ENCODE measurements at regions not wholly inside any gene's neighbourhood (a gene's known extent, or its start where the extent isn't known, plus 50 kb on each side); places are given as distances from the start of the nearest gene placed in this dataset.

- Mint-ChIP-seq H3K36me3 (no peaks in the 10 kb centered on the region), H3K9me3 (no peaks in the 10 kb centered on the region), H3K4me3 (no peak overlapping the region), H3K4me1 (ENCODE audit: low read depth) (no peaks in the 10 kb centered on the region), H3K27me3 (no peaks in the 10 kb centered on the region), H3K27ac (no peak overlapping the region)
- ChIA-PET POLR2A (no interaction called here), CTCF (no interaction called here)
- intact Hi-C loops (cut with micrococcal nuclease) = no loop called here
- DNase-seq = no peak
Measured at GRCh38 chr5:102036927-102037326, 259.2 kb downstream of the SLCO4C1 start.

- intact Hi-C loops (cut with micrococcal nuclease) = no loop called here
Measured at GRCh38 chr5:102031711-102032110, 264.4 kb downstream of the SLCO4C1 start.

GRCh38 chr5:102018690-102019089, 277.4 kb downstream of the SLCO4C1 start:
- intact Hi-C loops (cut with micrococcal nuclease) = no loop called here
- no peaks in the 10 kb centered on the region for H3K36me3 Mint-ChIP-seq
- CTCF ChIA-PET = no interaction called here
- no peak overlapping the region for H3K4me3 Mint-ChIP-seq
- H3K27ac Mint-ChIP-seq = no peak overlapping the region
- no peaks in the 10 kb centered on the region for H3K9me3 Mint-ChIP-seq
- no peaks in the 10 kb centered on the region for H3K4me1 Mint-ChIP-seq (ENCODE audit: low read depth)
- DNase-seq = no peak
- no peaks in the 10 kb centered on the region for H3K27me3 Mint-ChIP-seq
- POLR2A ChIA-PET = no interaction called here

More at GRCh38 chr5:102031711-102032110, 264.4 kb downstream of the SLCO4C1 start:
- ChIA-PET CTCF (no interaction called here), POLR2A (no interaction called here)
- Mint-ChIP-seq H3K4me1 (ENCODE audit: low read depth) (no peaks in the 10 kb centered on the region), H3K36me3 (no peaks in the 10 kb centered on the region), H3K9me3 (no peaks in the 10 kb centered on the region), H3K27ac (no peak overlapping the region), H3K27me3 (no peaks in the 10 kb centered on the region), H3K4me3 (no peak overlapping the region)
- DNase-seq = no peak

- intact Hi-C loops (cut with micrococcal nuclease) = no loop called here
- Mint-ChIP-seq H3K4me3 (no peak overlapping the region), H3K9me3 (no peaks in the 10 kb centered on the region), H3K27ac (no peak overlapping the region), H3K4me1 (ENCODE audit: low read depth) (no peaks in the 10 kb centered on the region), H3K27me3 (no peaks in the 10 kb centered on the region), H3K36me3 (no peaks in the 10 kb centered on the region)
- CTCF ChIA-PET = no interaction called here
- DNase-seq = no peak
- POLR2A ChIA-PET = no interaction called here
Measured at GRCh38 chr5:102018279-102018678, 277.8 kb downstream of the SLCO4C1 start.

DNA sequence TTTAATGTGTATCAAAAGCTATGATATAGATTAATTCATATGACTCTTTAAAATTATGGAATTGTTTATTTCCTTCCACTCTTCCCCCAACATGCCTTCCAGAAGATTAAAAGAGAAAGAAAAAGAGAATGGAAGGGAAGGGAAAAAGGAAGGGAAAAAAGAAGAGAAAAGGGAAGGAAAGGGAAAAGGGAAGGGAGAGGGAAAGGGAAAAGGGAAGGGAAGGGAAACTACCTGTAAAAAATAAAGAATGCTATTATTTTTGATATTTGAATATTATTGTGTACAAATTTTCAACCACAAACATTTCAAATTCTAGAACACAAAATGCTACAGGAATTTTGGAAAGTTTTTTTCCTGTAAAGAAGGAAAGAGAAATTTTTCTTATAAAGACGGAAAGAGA, 281.7 kb downstream of the SLCO4C1 start:
- no peak overlapping the region for H3K4me3 Mint-ChIP-seq
- ChIA-PET CTCF (no interaction called here), POLR2A (no interaction called here)
- no peaks in the 10 kb centered on the region for H3K27me3 Mint-ChIP-seq
- H3K27ac Mint-ChIP-seq = no peak overlapping the region
- no peak for DNase-seq
- no peaks in the 10 kb centered on the region for H3K36me3 Mint-ChIP-seq
- H3K9me3 Mint-ChIP-seq = no peaks in the 10 kb centered on the region
- no peaks in the 10 kb centered on the region for H3K4me1 Mint-ChIP-seq (ENCODE audit: low read depth)
- intact Hi-C loops (cut with micrococcal nuclease) = no loop called here

DNA sequence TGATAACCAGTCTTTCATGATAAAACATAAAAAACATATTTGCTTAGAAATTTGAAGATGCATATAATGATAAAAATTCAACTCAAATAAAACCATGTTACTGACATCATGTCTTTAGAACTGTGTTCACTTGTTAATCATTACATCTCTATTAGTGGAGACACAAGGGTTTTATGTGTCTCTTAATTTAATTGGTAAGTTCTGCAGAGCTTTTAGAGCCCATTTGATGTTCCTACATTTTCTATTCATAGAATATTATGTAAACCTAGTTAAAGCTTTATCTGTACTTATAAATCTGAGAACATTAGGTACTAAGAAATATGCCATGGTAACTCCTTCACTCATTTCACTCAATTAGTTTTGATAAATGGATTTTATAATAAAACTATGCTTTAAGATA, 285.4 kb downstream of the SLCO4C1 start:
- Mint-ChIP-seq H3K4me3 (no peak overlapping the region), H3K4me1 (ENCODE audit: low read depth) (no peaks in the 10 kb centered on the region), H3K27ac (no peak overlapping the region), H3K9me3 (no peaks in the 10 kb centered on the region), H3K36me3 (no peaks in the 10 kb centered on the region), H3K27me3 (no peaks in the 10 kb centered on the region)
- ChIA-PET CTCF (no interaction called here), POLR2A (no interaction called here)
- intact Hi-C loops (cut with micrococcal nuclease) = no loop called here
- DNase-seq = no peak

- no peak overlapping the region for H3K27ac Mint-ChIP-seq
- ChIA-PET CTCF (no interaction called here), POLR2A (no interaction called here)
- H3K4me1 Mint-ChIP-seq (ENCODE audit: low read depth) = no peaks in the 10 kb centered on the region
- H3K4me3 Mint-ChIP-seq = no peak overlapping the region
- H3K36me3 Mint-ChIP-seq = no peaks in the 10 kb centered on the region
- no peaks in the 10 kb centered on the region for H3K27me3 Mint-ChIP-seq
- intact Hi-C loops (cut with micrococcal nuclease) = no loop called here
- no peak for DNase-seq
- H3K9me3 Mint-ChIP-seq = no peaks in the 10 kb centered on the region
Measured at GRCh38 chr5:101997235-101997634, 298.8 kb downstream of the SLCO4C1 start.

- no peak overlapping the region for H3K4me3 Mint-ChIP-seq
- no peaks in the 10 kb centered on the region for H3K4me1 Mint-ChIP-seq (ENCODE audit: low read depth)
- no peaks in the 10 kb centered on the region for H3K9me3 Mint-ChIP-seq
Measured at GRCh38 chr5:101995585-101995984, 300.5 kb downstream of the SLCO4C1 start.

DNA sequence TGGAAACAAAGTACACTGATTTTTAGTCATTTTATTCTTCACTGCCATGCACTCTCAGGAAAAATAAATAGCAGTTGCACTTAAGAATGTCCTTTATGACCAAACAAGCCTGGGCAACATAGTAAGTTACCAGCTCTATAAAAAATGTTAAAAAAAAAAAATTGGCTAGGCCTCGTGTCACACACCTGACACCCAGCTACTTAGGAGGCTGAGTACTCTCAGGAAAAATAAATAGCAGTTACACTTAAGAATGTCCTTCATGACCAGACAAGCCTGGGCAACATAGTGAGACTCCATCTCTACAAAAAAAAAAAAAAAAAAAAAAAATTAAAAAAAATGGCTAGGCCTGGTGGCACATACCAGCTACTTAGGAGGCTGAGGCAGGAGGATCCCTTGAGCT, 304.6 kb downstream of the SLCO4C1 start:
- CTCF ChIA-PET = no interaction called here

More at GRCh38 chr5:101995585-101995984, 300.5 kb downstream of the SLCO4C1 start:
- ChIA-PET CTCF (no interaction called here), POLR2A (no interaction called here)
- intact Hi-C loops (cut with micrococcal nuclease) = no loop called here
- DNase-seq = no peak
- Mint-ChIP-seq H3K27me3 (no peaks in the 10 kb centered on the region), H3K27ac (no peak overlapping the region), H3K36me3 (no peaks in the 10 kb centered on the region)

GRCh38 chr5:101989659-101990058, 306.4 kb downstream of the SLCO4C1 start:
- H3K4me1 Mint-ChIP-seq (ENCODE audit: low read depth) = no peaks in the 10 kb centered on the region
- no peak for DNase-seq
- no peak overlapping the region for H3K4me3 Mint-ChIP-seq
- CTCF ChIA-PET = no interaction called here
- H3K36me3 Mint-ChIP-seq = no peaks in the 10 kb centered on the region
- no peak overlapping the region for H3K27ac Mint-ChIP-seq
- no peaks in the 10 kb centered on the region for H3K9me3 Mint-ChIP-seq
- H3K27me3 Mint-ChIP-seq = no peaks in the 10 kb centered on the region
- POLR2A ChIA-PET = no interaction called here
- intact Hi-C loops (cut with micrococcal nuclease) = no loop called here

More for the DNA sequence above, 304.6 kb downstream of the SLCO4C1 start:
- Mint-ChIP-seq H3K27me3 (no peaks in the 10 kb centered on the region), H3K4me1 (ENCODE audit: low read depth) (no peaks in the 10 kb centered on the region), H3K9me3 (no peaks in the 10 kb centered on the region), H3K4me3 (no peak overlapping the region), H3K27ac (no peak overlapping the region), H3K36me3 (no peaks in the 10 kb centered on the region)
- POLR2A ChIA-PET = no interaction called here
- intact Hi-C loops (cut with micrococcal nuclease) = no loop called here
- no peak for DNase-seq

DNA sequence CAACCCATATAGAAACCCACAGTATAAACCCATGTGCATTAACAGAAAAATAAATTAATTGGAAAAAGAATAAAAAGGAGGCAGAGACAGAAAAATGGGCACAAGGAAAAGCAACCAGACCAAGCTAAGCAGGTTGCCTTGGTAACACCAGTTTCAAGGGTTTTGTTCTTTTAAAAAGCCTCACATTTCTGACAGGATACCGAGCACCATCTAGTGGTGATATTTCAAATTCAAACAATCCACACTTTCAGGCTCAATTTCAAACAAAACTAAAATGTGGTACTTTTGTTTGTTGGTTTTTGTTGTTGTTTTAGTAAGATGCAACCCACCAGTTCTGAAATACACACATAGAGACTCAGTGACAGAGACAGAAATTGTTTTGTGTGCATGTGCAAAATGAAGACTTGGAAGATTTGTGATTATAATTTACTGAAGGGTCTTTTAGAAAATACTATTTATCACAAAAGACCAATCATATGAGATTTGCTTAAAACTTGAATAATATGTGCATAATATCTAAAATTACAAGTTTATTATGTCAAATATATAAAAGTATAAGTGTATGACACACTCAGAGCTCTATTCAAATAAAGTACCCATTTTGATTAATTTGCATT, 318.2 kb downstream of the SLCO4C1 start:
- Mint-ChIP-seq H3K4me1 (ENCODE audit: low read depth) (no peaks in the 10 kb centered on the region), H3K27ac (no peak overlapping the region), H3K27me3 (no peaks in the 10 kb centered on the region), H3K9me3 (no peaks in the 10 kb centered on the region), H3K36me3 (no peaks in the 10 kb centered on the region), H3K4me3 (no peak overlapping the region)
- ChIA-PET POLR2A (no interaction called here), CTCF (interaction anchor here (0.7 to 1.1 kb wide), 3 partner anchors 36 to 255 kb away, joined by 3 to 5 read pairs (median 4); no protein-coding TSS in a partner anchor)
- no peak for DNase-seq
- intact Hi-C loops (cut with micrococcal nuclease) = no loop called here

- intact Hi-C loops (cut with micrococcal nuclease) = no loop called here
- no peaks in the 10 kb centered on the region for H3K4me1 Mint-ChIP-seq (ENCODE audit: low read depth)
- POLR2A ChIA-PET = no interaction called here
Measured at GRCh38 chr5:101976933-101977332, 319.2 kb downstream of the SLCO4C1 start.

DNA sequence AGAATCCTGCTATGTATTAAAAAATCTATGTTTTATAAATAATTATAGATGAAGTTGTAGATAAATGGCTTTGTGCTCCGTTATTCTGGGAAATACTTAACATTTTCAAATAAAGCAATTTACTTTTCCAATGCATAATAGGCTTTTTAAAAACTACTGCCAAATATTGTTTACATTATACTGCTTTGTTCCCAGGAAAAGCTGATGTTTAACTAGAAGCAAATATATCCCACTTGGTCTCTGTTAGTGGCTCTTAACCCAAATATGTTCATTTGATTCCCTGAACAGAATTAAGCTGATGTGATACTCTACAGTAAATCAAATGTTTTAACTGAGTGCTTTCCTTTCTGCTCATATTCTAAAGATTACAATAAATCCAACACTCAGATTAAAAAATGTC, 326.3 kb downstream of the SLCO4C1 start:
- Mint-ChIP-seq H3K4me3 (no peak overlapping the region), H3K36me3 (no peaks in the 10 kb centered on the region), H3K4me1 (ENCODE audit: low read depth) (no peaks in the 10 kb centered on the region), H3K9me3 (no peaks in the 10 kb centered on the region), H3K27me3 (no peaks in the 10 kb centered on the region), H3K27ac (no peak overlapping the region)
- ChIA-PET CTCF (no interaction called here), POLR2A (no interaction called here)
- DNase-seq = no peak
- intact Hi-C loops (cut with micrococcal nuclease) = no loop called here

More at GRCh38 chr5:101976933-101977332, 319.2 kb downstream of the SLCO4C1 start:
- Mint-ChIP-seq H3K27ac (no peak overlapping the region), H3K27me3 (no peaks in the 10 kb centered on the region), H3K9me3 (no peaks in the 10 kb centered on the region), H3K4me3 (no peak overlapping the region), H3K36me3 (no peaks in the 10 kb centered on the region)
- DNase-seq = no peak
- CTCF ChIA-PET = interaction anchor here (0.7 kb wide), 1 partner anchor 196 kb away, joined by 3 read pairs; no protein-coding TSS in a partner anchor

Measured in activated CD4-positive, alpha-beta memory T cell treated with anti-CD3 and anti-CD28 coated beads for 36 hours (primary cell).